SK-N-SH treated with all-trans-retinoic acid at 6 μM for 48 hours (cell line): ENCODE measurements at regions not wholly inside any gene's neighbourhood (a gene's known extent, or its start where the extent isn't known, plus 50 kb on each side); places are given as distances from the start of the nearest gene placed in this dataset.

Experiments used
- ATAC-seq: fragments of 200-7000 bp; cut with Tn5 transposase; 3 replicates; pipeline ENCODE4 v1.9.1; 2020; ENCODE audit warnings: mild to moderate bottlenecking, moderate library complexity
- BACH2 ChIP-seq: fragments of 250-450 bp; sonication (Bioruptor Pico); IDR thresholded peaks from 2 replicates; pipeline ENCODE4 v1.9.0; 2021; ENCODE audit warnings: mild to moderate bottlenecking, borderline replicate concordance
- CREB5 ChIP-seq: fragments of 250-450 bp; sonication (Bioruptor Pico); IDR thresholded peaks from 2 replicates; pipeline ENCODE4 v1.5.1; 2020; ENCODE audit warnings: low read depth, mild to moderate bottlenecking, moderate library complexity
- CSRNP3 ChIP-seq: fragments of 250-450 bp; sonication (Bioruptor Pico); IDR thresholded peaks from 2 replicates; pipeline ENCODE4 v1.5.1; 2021; ENCODE audit warnings: mild to moderate bottlenecking, moderate library complexity
- ESRRG ChIP-seq: fragments of 250-450 bp; sonication (Bioruptor Pico); IDR thresholded peaks from 2 replicates; pipeline ENCODE4 v1.6.1; 2021; ENCODE audit warnings: mild to moderate bottlenecking
- GLIS3 ChIP-seq: fragments of 250-450 bp; sonication (Bioruptor Pico); IDR thresholded peaks from 2 replicates; pipeline ENCODE4 v1.5.0; 2020; ENCODE audit warnings: mild to moderate bottlenecking, moderate library complexity
- ISL1 ChIP-seq: fragments of 250-450 bp; sonication (Bioruptor Pico); IDR thresholded peaks from 2 replicates; pipeline ENCODE4 v2.1.2; 2022; ENCODE audit warnings: mild to moderate bottlenecking, moderate library complexity
- OSR1 ChIP-seq: fragments of 250-450 bp; sonication (Bioruptor Pico); IDR thresholded peaks from 2 replicates; pipeline ENCODE4 v1.8.0; 2022; ENCODE audit warnings: moderate library complexity, mild to moderate bottlenecking, inconsistent platforms
- PATZ1 ChIP-seq: fragments of 250-450 bp; sonication (Bioruptor Pico); IDR thresholded peaks from 2 replicates; pipeline ENCODE4 v1.8.0; 2020; ENCODE audit warnings: mild to moderate bottlenecking, moderate library complexity, borderline replicate concordance
- POU6F1 ChIP-seq: fragments of 250-450 bp; sonication (Bioruptor Pico); IDR thresholded peaks from 2 replicates; pipeline ENCODE4 v1.8.0; 2021; ENCODE audit warnings: low read depth, mild to moderate bottlenecking, moderate library complexity, borderline replicate concordance
- PPARA ChIP-seq: fragments of 250-450 bp; sonication (Bioruptor Pico); IDR thresholded peaks from 2 replicates; pipeline ENCODE4 v1.5.0; 2020; ENCODE audit warnings: mild to moderate bottlenecking, borderline replicate concordance
- RARB ChIP-seq: fragments of 250-450 bp; sonication (Bioruptor Pico); IDR thresholded peaks from 2 replicates; pipeline ENCODE4 v1.8.0; 2021; ENCODE audit warnings: mild to moderate bottlenecking, moderate library complexity
- SNAI2 ChIP-seq: fragments of 250-450 bp; sonication (Bioruptor Pico); IDR thresholded peaks from 2 replicates; pipeline ENCODE4 v1.5.0; 2020; ENCODE audit warnings: mild to moderate bottlenecking, moderate library complexity
- TCF4 ChIP-seq: fragments of 250-450 bp; sonication (Bioruptor Pico); IDR thresholded peaks from 2 replicates; pipeline ENCODE4 v1.8.0; 2021; ENCODE audit warnings: mild to moderate bottlenecking, moderate library complexity, borderline replicate concordance
- TOX ChIP-seq: fragments of 250-450 bp; sonication (Bioruptor Pico); IDR thresholded peaks from 2 replicates; pipeline ENCODE4 v1.8.0; 2021; ENCODE audit warnings: mild to moderate bottlenecking, moderate library complexity, borderline replicate concordance
- TSHZ2 ChIP-seq: fragments of 250-450 bp; sonication (Bioruptor Pico); IDR thresholded peaks from 2 replicates; pipeline ENCODE4 v1.5.0; 2020; ENCODE audit warnings: mild to moderate bottlenecking, moderate library complexity
- ZC3H10 ChIP-seq: fragments of 250-450 bp; sonication (Bioruptor Pico); IDR thresholded peaks from 2 replicates; pipeline ENCODE4 v1.5.1; 2021; ENCODE audit warnings: mild to moderate bottlenecking, moderate library complexity
- ZFP3 ChIP-seq: fragments of 250-450 bp; sonication (Bioruptor Pico); IDR thresholded peaks from 2 replicates; pipeline ENCODE4 v1.5.0; 2020; ENCODE audit warnings: mild to moderate bottlenecking, moderate library complexity
- ZFP30 ChIP-seq: fragments of 450-650 bp; formaldehyde crosslinking; IDR thresholded peaks from 2 replicates; pipeline ENCODE4 v1.5.0; 2022; ENCODE audit warnings: mild to moderate bottlenecking, moderate library complexity
- ZNF565 ChIP-seq: fragments of 450-650 bp; formaldehyde crosslinking; conservative IDR thresholded peaks from 2 replicates; pipeline ENCODE4 v1.5.0; 2020; ENCODE audit warnings: low read depth, mild to moderate bottlenecking, moderate library complexity
- ZNF70 ChIP-seq: fragments of 450-650 bp; formaldehyde crosslinking; IDR thresholded peaks from 2 replicates; pipeline ENCODE4 v1.5.0; 2020; ENCODE audit warnings: mild to moderate bottlenecking, moderate library complexity
- ZNF8 ChIP-seq: fragments of 450-650 bp; formaldehyde crosslinking; IDR thresholded peaks from 2 replicates; pipeline ENCODE4 v1.5.0; 2020; ENCODE audit warnings: mild to moderate bottlenecking, moderate library complexity

GRCh38 chr13:33583398-33583797 is 234.6 kb upstream of the RFC3 start (continued):
- TF ChIP-seq ISL1 (CRISPR knock-in tag), result no peak
- TF ChIP-seq ZFP30 (CRISPR knock-in tag), result no peak
- no peak for TF ChIP-seq ZNF70 (CRISPR knock-in tag)

GRCh38 chr13:33590936-33591335 is 227.0 kb upstream of the RFC3 start:
- no peak for ATAC-seq
- TF ChIP-seq PATZ1 (CRISPR knock-in tag), result no peak
- TF ChIP-seq SNAI2 (CRISPR knock-in tag), result no peak
- TF ChIP-seq TCF4 (CRISPR knock-in tag), result no peak
- TF ChIP-seq TSHZ2 (CRISPR knock-in tag), result no peak
- TF ChIP-seq ZNF70 (CRISPR knock-in tag), result no peak
- no peak for TF ChIP-seq CREB5 (CRISPR knock-in tag)
- TF ChIP-seq ESRRG (CRISPR knock-in tag), result no peak
- TF ChIP-seq RARB (CRISPR knock-in tag), result no peak
- TF ChIP-seq POU6F1 (CRISPR knock-in tag), result no peak
- TF ChIP-seq BACH2 (CRISPR knock-in tag), result no peak
- no peak for TF ChIP-seq TOX (CRISPR knock-in tag)
- TF ChIP-seq CSRNP3 (CRISPR knock-in tag), result no peak
- no peak for TF ChIP-seq OSR1 (CRISPR knock-in tag)
- TF ChIP-seq ZNF565, result no peak
- TF ChIP-seq, all 23 proteins: peak for 0

- no peak for ATAC-seq
- TF ChIP-seq ZNF565, result no peak
- TF ChIP-seq PPARA (CRISPR knock-in tag), result no peak
- TF ChIP-seq GLIS3, result no peak
- TF ChIP-seq SNAI2 (CRISPR knock-in tag), result no peak
- no peak for TF ChIP-seq TSHZ2 (CRISPR knock-in tag)
- TF ChIP-seq ESRRG (CRISPR knock-in tag), result no peak
- no peak for TF ChIP-seq ZNF8 (CRISPR knock-in tag)
- no peak for TF ChIP-seq ZC3H10
- no peak for TF ChIP-seq POU6F1 (CRISPR knock-in tag)
- TF ChIP-seq ZFP3 (CRISPR knock-in tag), result no peak
- TF ChIP-seq TCF4 (CRISPR knock-in tag), result no peak
- no peak for TF ChIP-seq CREB5 (CRISPR knock-in tag)
- no peak for TF ChIP-seq CSRNP3 (CRISPR knock-in tag)
Measured at GRCh38 chr13:33606692-33607091, 211.3 kb upstream of the RFC3 start.
